ENCODE measurements at regions not wholly inside any gene's neighbourhood (a gene's known extent, or its start where the extent isn't known, plus 50 kb on each side); places are given as distances from the start of the nearest gene placed in this dataset.
A peak's percentile ranks its signal among the peaks of the same experiment; 100 is the strongest.
"Not testable (repeated sequence)": the region's sequence is repeated elsewhere in the genome, so short reads cannot be mapped to it uniquely, and the experiment has no call there.

DNA sequence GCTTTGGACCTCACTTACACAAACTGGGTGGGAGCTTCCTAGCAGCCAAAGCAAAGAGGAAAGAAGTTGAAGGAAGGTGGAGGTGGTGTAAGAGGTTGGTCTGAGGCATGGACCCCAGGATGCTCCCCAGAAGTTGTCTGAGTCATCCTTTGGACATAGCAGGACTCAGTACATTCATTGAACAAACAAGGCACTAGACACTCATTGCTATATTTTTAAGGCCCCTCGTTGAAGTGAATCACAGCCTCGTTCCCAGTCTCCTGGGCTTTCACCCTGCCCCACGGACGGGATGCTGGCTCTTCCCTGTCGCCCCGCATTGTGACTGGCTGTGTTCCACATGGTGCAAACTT is 95.9 kb upstream of the FGF3 start:
- DNase-seq (ENCODE audit: low spot score), result no peak
- TF ChIP-seq EZH2 (IDR thresholded peaks at IDR 0.05; ENCODE audit: borderline replicate concordance, low read depth, low read length, poor library complexity, severe bottlenecking), result no peak
- TF ChIP-seq, protein P1, sequence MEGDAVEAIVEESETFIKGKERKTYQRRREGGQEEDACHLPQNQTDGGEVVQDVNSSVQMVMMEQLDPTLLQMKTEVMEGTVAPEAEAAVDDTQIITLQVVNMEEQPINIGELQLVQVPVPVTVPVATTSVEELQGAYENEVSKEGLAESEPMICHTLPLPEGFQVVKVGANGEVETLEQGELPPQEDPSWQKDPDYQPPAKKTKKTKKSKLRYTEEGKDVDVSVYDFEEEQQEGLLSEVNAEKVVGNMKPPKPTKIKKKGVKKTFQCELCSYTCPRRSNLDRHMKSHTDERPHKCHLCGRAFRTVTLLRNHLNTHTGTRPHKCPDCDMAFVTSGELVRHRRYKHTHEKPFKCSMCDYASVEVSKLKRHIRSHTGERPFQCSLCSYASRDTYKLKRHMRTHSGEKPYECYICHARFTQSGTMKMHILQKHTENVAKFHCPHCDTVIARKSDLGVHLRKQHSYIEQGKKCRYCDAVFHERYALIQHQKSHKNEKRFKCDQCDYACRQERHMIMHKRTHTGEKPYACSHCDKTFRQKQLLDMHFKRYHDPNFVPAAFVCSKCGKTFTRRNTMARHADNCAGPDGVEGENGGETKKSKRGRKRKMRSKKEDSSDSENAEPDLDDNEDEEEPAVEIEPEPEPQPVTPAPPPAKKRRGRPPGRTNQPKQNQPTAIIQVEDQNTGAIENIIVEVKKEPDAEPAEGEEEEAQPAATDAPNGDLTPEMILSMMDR (conservative IDR thresholded peaks at IDR 0.05; ENCODE audit: low read depth, low read length), result no peak
- Histone ChIP-seq H3K4me1 (ENCODE audit: insufficient read depth, low read length, poor library complexity, severe bottlenecking) (peaks cover 6% of the 10 kb centered on the region), H3K36me3 (ENCODE audit: insufficient read depth, low read length, poor library complexity, severe bottlenecking) (no peaks in the 10 kb centered on the region), H3K4me3 (ENCODE audit: low read depth, low read length, poor library complexity, severe bottlenecking) (no peak overlapping the region), H3K27ac (ENCODE audit: low read depth, low read length, poor library complexity, severe bottlenecking) (no peak overlapping the region), H3K9me3 (ENCODE audit: low read depth, low read length, poor library complexity, severe bottlenecking) (no peaks in the 10 kb centered on the region), H3K27me3 (replicated peaks; ENCODE audit: insufficient read depth, low read depth, low read length, poor library complexity) (no peaks in the 10 kb centered on the region)
- intact Hi-C loops (cut with micrococcal nuclease; ENCODE audit: unreplicated experiment), result loop anchor here (1.0 kb wide), 1 partner anchor 281 kb away; no protein-coding TSS in a partner anchor
- CTCF ChIA-PET, result interaction anchor here (0.6 to 1.5 kb wide), 6 partner anchors 9 to 285 kb away, joined by 3 to 16 read pairs (median 4); no protein-coding TSS in a partner anchor
- no TSS peak for BruUV-seq (replicated peaks)
- POLR2A ChIA-PET (ENCODE audit: low non-redundant PET), result no interaction called here

DNA sequence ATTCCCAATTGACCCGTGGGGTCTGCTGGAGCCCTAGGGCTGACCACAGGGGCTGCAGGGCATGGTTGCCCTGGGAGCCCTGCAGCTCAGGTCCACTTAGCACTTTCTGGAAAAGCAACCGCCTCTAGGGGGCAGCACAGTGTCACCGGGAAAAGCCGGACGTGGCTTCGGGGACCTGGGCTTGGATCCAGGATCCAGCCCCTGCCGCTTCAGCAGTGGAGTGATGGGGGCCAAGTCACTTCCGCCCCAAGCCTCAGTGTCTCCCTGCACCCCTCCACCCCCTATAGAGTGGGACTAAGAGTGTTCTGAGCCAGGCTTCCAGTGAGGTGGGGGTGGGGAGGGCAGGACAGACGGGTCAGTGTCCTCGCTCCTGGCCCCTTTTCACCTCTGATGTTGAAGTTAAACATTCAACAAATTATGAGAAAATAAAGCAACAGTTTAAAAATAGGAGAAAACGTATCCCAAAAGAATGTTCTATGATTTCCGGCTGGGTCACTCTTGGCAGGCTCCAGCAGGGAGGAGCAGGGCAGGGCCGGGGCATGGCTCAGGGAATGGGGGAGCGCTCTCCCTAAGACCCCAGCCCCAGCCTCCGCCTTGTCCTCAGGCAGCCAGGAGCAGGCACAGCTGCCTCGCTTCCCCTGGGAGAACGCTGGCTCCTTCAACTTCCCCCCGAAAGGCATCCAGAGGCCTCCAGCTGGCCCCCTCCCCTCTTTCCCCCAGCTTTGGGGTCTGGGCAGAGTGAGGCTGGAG is 96.5 kb upstream of the FGF3 start:
- Histone ChIP-seq H3K36me3 (ENCODE audit: insufficient read depth, low read length, poor library complexity, severe bottlenecking) (no peaks in the 10 kb centered on the region), H3K4me1 (ENCODE audit: insufficient read depth, low read length, poor library complexity, severe bottlenecking) (peaks cover 6% of the 10 kb centered on the region), H3K27ac (ENCODE audit: low read depth, low read length, poor library complexity, severe bottlenecking) (no peak overlapping the region), H3K9me3 (ENCODE audit: low read depth, low read length, poor library complexity, severe bottlenecking) (no peaks in the 10 kb centered on the region), H3K27me3 (replicated peaks; ENCODE audit: insufficient read depth, low read depth, low read length, poor library complexity) (no peaks in the 10 kb centered on the region), H3K4me3 (ENCODE audit: low read depth, low read length, poor library complexity, severe bottlenecking) (no peak overlapping the region)
- intact Hi-C loops (cut with micrococcal nuclease; ENCODE audit: unreplicated experiment), result loop anchor here (1.0 kb wide), 1 partner anchor 281 kb away; no protein-coding TSS in a partner anchor
- peak; percentile 90 for DNase-seq (ENCODE audit: low spot score)
- TF ChIP-seq EZH2 (IDR thresholded peaks at IDR 0.05; ENCODE audit: borderline replicate concordance, low read depth, low read length, poor library complexity, severe bottlenecking), result no peak
- TF ChIP-seq, protein P1 (conservative IDR thresholded peaks at IDR 0.05; ENCODE audit: low read depth, low read length), result peak; percentile 96
- ChIA-PET CTCF (interaction anchor here (0.6 to 1.5 kb wide), 7 partner anchors 9 to 299 kb away, joined by 3 to 10 read pairs (median 4); no protein-coding TSS in a partner anchor), POLR2A (ENCODE audit: low non-redundant PET) (no interaction called here)
- BruUV-seq (replicated peaks), result no TSS peak

DNA sequence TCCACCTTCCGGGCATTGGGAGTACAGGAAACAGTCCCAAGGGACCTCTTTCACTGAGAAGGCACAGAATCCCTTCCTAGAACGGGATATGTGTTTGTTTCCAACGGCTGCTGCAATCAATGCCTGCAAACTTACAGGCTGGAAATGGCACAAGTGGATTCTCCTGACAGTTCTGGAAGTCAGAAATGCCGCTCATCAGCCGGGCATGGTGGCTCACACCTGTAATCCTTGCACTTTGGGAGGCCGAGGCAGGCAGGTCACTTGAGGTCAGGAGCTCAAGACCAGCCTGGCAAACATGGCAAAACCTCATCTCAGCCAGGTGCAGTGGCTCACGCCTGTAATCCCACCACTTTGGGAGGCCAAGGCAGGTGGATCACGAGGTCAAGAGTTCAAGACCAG is 97.0 kb upstream of the FGF3 start:
- H3K9me3 ChIP-seq (ENCODE audit: low read depth, low read length, poor library complexity, severe bottlenecking); POLR2A ChIA-PET (ENCODE audit: low non-redundant PET); intact Hi-C loops (cut with micrococcal nuclease; ENCODE audit: unreplicated experiment); H3K27me3 ChIP-seq (replicated peaks; ENCODE audit: insufficient read depth, low read depth, low read length, poor library complexity); BruUV-seq (replicated peaks); H3K4me1 ChIP-seq (ENCODE audit: insufficient read depth, low read length, poor library complexity, severe bottlenecking); H3K4me3 ChIP-seq (ENCODE audit: low read depth, low read length, poor library complexity, severe bottlenecking); H3K36me3 ChIP-seq (ENCODE audit: insufficient read depth, low read length, poor library complexity, severe bottlenecking); H3K27ac ChIP-seq (ENCODE audit: low read depth, low read length, poor library complexity, severe bottlenecking): not testable (repeated sequence)
- CTCF ChIA-PET, result interaction anchor here (0.6 to 1.5 kb wide), 3 partner anchors 280 to 299 kb away, joined by 7 to 10 read pairs (median 10); no protein-coding TSS in a partner anchor
- peak; percentile 39 for DNase-seq (ENCODE audit: low spot score)

Data from A673 (cell line).